GM23338 (cell line): ENCODE measurements at regions not wholly inside any gene's neighbourhood (a gene's known extent, or its start where the extent isn't known, plus 50 kb on each side); places are given as distances from the start of the nearest gene placed in this dataset.

Experiments used
- CREB1 ChIP-seq: fragments of 250-450 bp; sonication (Bioruptor Pico); IDR thresholded peaks from 2 replicates; pipeline ENCODE4 v1.5.0; 2020; ENCODE audit warnings: low read depth, mild to moderate bottlenecking, moderate library complexity
- CTCF ChIP-seq, 2 experiments: fragments of 200-600 bp in 1 of 2; sonication (generic) in 1 of 2; conservative IDR thresholded peaks; 2 replicates each; pipeline versions ENCODE4 v1.5.1 to v1.6.1; 2016 to 2017; ENCODE audit warnings: antibody characterized with exemption in 2 of 2, low read depth in 2 of 2, mild to moderate bottlenecking in 2 of 2, moderate library complexity in 1 of 2
- ETS1 ChIP-seq: IDR thresholded peaks from 2 replicates; pipeline ENCODE4 v1.6.1; 2016; ENCODE audit warnings: antibody characterized with exemption
- EZH2 ChIP-seq: fragments of 200-600 bp; sonication (generic); IDR thresholded peaks from one replicate; pipeline ENCODE4 v1.8.0; 2017; ENCODE audit warnings: antibody characterized with exemption, mild to moderate bottlenecking, low read depth; ENCODE audit not compliant: unreplicated experiment
- EZH2phosphoT487 ChIP-seq: fragments of 200-600 bp; sonication (generic); IDR thresholded peaks from one replicate; pipeline ENCODE4 v1.8.1; 2018; ENCODE audit warnings: antibody characterized with exemption; ENCODE audit not compliant: unreplicated experiment
- POLR2AphosphoS5 ChIP-seq: IDR thresholded peaks from 2 replicates; pipeline ENCODE4 v1.6.1; 2016; ENCODE audit warnings: antibody characterized with exemption, low read depth

- TF ChIP-seq CTCF (conservative IDR thresholded peaks at IDR 0.05; ENCODE audit: low read depth in 2 of 2) (no peak), POLR2AphosphoS5 (no peak), ETS1 (no peak), EZH2phosphoT487 (no peak), EZH2 (no peak), CREB1 (CRISPR knock-in tag) (no peak)
Observed at GRCh38 chr10:125567529-125567928, 115.4 kb downstream of the TEX36 start.
